CD14-positive monocyte (primary cell): ENCODE measurements at regions not wholly inside any gene's neighbourhood (a gene's known extent, or its start where the extent isn't known, plus 50 kb on each side); places are given as distances from the start of the nearest gene placed in this dataset.

Experiments used
- DNase-seq, 3 donors: peaks; one replicate each; pipeline ENCODE4 v3.0.0-alpha.2; 2011 to 2022
- H2AFZ ChIP-seq: 2 replicates; pipeline ENCODE4 v1.6.0; 2012; ENCODE audit warnings: mild to moderate bottlenecking, low read depth, low read length, inconsistent platforms; ENCODE audit not compliant: insufficient read depth, poor library complexity, severe bottlenecking
- H3K27ac ChIP-seq, 2 donors: 1 replicate in 1 of 2; 2 replicates in 1 of 2; pipeline ENCODE4 v1.5.1; 2012 to 2013; ENCODE audit warnings: low read length in 2 of 2, control low read depth in 1 of 2, inconsistent platforms in 1 of 2, low read depth in 1 of 2, mild to moderate bottlenecking in 1 of 2
- H3K27me3 ChIP-seq, 2 donors: one replicate each; pipeline versions ENCODE4 v1.6.0 to v1.6.1; 2011 to 2013; ENCODE audit warnings: low read length in 2 of 2; ENCODE audit not compliant: control insufficient read depth in 2 of 2, insufficient read depth in 2 of 2
- H3K36me3 ChIP-seq, 2 donors: replicated peaks in 1 of 2; 1 replicate in 1 of 2; 2 replicates in 1 of 2; pipeline versions ENCODE4 v1.5.1 to v1.6.1; 2012 to 2013; ENCODE audit warnings: low read length in 2 of 2, control low read depth in 1 of 2, inconsistent platforms in 1 of 2, mild to moderate bottlenecking in 1 of 2; ENCODE audit not compliant: insufficient read depth in 2 of 2, control insufficient read depth in 1 of 2
- H3K4me1 ChIP-seq, 2 donors: 1 replicate in 1 of 2; 2 replicates in 1 of 2; pipeline versions ENCODE4 v1.5.1 to v1.6.1; 2012 to 2013; ENCODE audit warnings: low read length in 2 of 2, control low read depth in 1 of 2, inconsistent platforms in 1 of 2, mild to moderate bottlenecking in 1 of 2, moderate library complexity in 1 of 2; ENCODE audit not compliant: insufficient read depth in 2 of 2, control insufficient read depth in 1 of 2
- H3K4me2 ChIP-seq: replicated peaks from 2 replicates; pipeline ENCODE3; 2012; ENCODE audit warnings: low read length, moderate library complexity, mild to moderate bottlenecking; ENCODE audit not compliant: poor library complexity, severe bottlenecking; ENCODE audit errors: extremely low read depth
- H3K4me3 ChIP-seq, 3 experiments: fragments of 200-600 bp in 1 of 3; sonication (generic) in 1 of 3; replicated peaks in 1 of 3; 1 replicate in 2 of 3; 2 replicates in 1 of 3; pipeline ENCODE4 v1.5.1; 2011 to 2013; ENCODE audit warnings: low read length in 3 of 3, mild to moderate bottlenecking in 3 of 3, control low read depth in 2 of 3, low read depth in 2 of 3, inconsistent platforms in 1 of 3, moderate library complexity in 1 of 3
- H3K79me2 ChIP-seq: 2 replicates; pipeline ENCODE4 v1.6.0; 2012; ENCODE audit warnings: mild to moderate bottlenecking, control low read depth, inconsistent platforms, low read length, moderate library complexity; ENCODE audit not compliant: insufficient read depth
- H3K9ac ChIP-seq: 2 replicates; pipeline ENCODE4 v1.6.0; 2017; ENCODE audit warnings: low read length, mild to moderate bottlenecking; ENCODE audit not compliant: insufficient read depth, poor library complexity, severe bottlenecking
- H3K9me3 ChIP-seq, 2 donors: replicated peaks in 1 of 2; 1 replicate in 1 of 2; 2 replicates in 1 of 2; pipeline versions ENCODE4 v1.5.1 to v1.6.1; 2012 to 2013; ENCODE audit warnings: low read length in 2 of 2, control low read depth in 1 of 2; ENCODE audit not compliant: control insufficient read depth in 1 of 2, insufficient read depth in 1 of 2
- H4K20me1 ChIP-seq: 2 replicates; pipeline ENCODE4 v1.6.0; 2012; ENCODE audit warnings: mild to moderate bottlenecking, low read length, control low read depth, moderate library complexity; ENCODE audit not compliant: insufficient read depth
- H3K27ac Mint-ChIP-seq, 7 donors: one replicate each; pipeline ENCODE4 v1.8.0; 2020; ENCODE audit warnings: mild to moderate bottlenecking in 7 of 7, mixed read lengths in 7 of 7, moderate library complexity in 6 of 7, inconsistent platforms in 2 of 7
- H3K27me3 Mint-ChIP-seq, 3 donors: one replicate each; pipeline ENCODE4 v1.8.0; 2021 to 2022; ENCODE audit warnings: low read depth in 3 of 3, mild to moderate bottlenecking in 3 of 3, mixed read lengths in 3 of 3, moderate library complexity in 3 of 3, inconsistent platforms in 1 of 3
- H3K36me3 Mint-ChIP-seq, 2 donors: one replicate each; pipeline ENCODE4 v1.8.0; 2020; ENCODE audit warnings: mixed read lengths in 2 of 2, inconsistent platforms in 1 of 2, mild to moderate bottlenecking in 1 of 2
- H3K4me1 Mint-ChIP-seq: one replicate; pipeline ENCODE4 v1.8.0; 2020; ENCODE audit warnings: mild to moderate bottlenecking, mixed read lengths
- H3K4me3 Mint-ChIP-seq, 2 donors: one replicate each; pipeline ENCODE4 v1.8.0; 2020; ENCODE audit warnings: mild to moderate bottlenecking in 2 of 2, mixed read lengths in 2 of 2, moderate library complexity in 1 of 2
- H3K9me3 Mint-ChIP-seq, 7 donors: one replicate each; pipeline ENCODE4 v1.8.0; 2020 to 2022; ENCODE audit warnings: mixed read lengths in 7 of 7, mild to moderate bottlenecking in 6 of 7, moderate library complexity in 6 of 7, inconsistent platforms in 2 of 7
- WGBS: methylation state at CpG from one replicate; pipeline ENCODE4 v1.1.5; 2013; ENCODE audit warnings: missing lambda C conversion rate; ENCODE audit not compliant: insufficient coverage; 5-methylcytosine and 5-hydroxymethylcytosine counted together
- intact Hi-C, 2 donors: fragments of 100-400 bp; cut with micrococcal nuclease; formaldehyde crosslinking; loops; one replicate each; pipeline versions ENCODE4 v1.15.0 to v1.15.1; 2023
- TF ChIP-seq, protein P1 (sequence below): fragments of 200-600 bp; IDR thresholded peaks from one replicate; pipeline ENCODE4 v1.8.0; 2022; ENCODE audit warnings: antibody characterized with exemption, mild to moderate bottlenecking

- no peaks in the 10 kb centered on the region for H3K27me3 Mint-ChIP-seq
- no peak overlapping the region for H3K4me3 Mint-ChIP-seq
- TF ChIP-seq, protein P1, sequence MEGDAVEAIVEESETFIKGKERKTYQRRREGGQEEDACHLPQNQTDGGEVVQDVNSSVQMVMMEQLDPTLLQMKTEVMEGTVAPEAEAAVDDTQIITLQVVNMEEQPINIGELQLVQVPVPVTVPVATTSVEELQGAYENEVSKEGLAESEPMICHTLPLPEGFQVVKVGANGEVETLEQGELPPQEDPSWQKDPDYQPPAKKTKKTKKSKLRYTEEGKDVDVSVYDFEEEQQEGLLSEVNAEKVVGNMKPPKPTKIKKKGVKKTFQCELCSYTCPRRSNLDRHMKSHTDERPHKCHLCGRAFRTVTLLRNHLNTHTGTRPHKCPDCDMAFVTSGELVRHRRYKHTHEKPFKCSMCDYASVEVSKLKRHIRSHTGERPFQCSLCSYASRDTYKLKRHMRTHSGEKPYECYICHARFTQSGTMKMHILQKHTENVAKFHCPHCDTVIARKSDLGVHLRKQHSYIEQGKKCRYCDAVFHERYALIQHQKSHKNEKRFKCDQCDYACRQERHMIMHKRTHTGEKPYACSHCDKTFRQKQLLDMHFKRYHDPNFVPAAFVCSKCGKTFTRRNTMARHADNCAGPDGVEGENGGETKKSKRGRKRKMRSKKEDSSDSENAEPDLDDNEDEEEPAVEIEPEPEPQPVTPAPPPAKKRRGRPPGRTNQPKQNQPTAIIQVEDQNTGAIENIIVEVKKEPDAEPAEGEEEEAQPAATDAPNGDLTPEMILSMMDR = no peak
- H3K9me3 Mint-ChIP-seq = peaks cover 0 to 26% (median 12%) of the 10 kb centered on the region in 7 donors
- Histone ChIP-seq H3K79me2 (no peaks in the 10 kb centered on the region), H3K4me3 (no peak overlapping the region), H3K36me3 (no peaks in the 10 kb centered on the region), H3K4me2 (no peak overlapping the region), H3K27ac (no peak overlapping the region), H3K4me1 (no peaks in the 10 kb centered on the region), H3K27me3 (no peaks in the 10 kb centered on the region), H2AFZ (no peak overlapping the region), H3K9me3 (peaks cover 21 to 26% of the 10 kb centered on the region in 2 donors), H3K9ac (no peak overlapping the region), H4K20me1 (no peaks in the 10 kb centered on the region)
- WGBS = no CpG with 5 or more reads among the region's 4 CpGs
- no peak for DNase-seq
- intact Hi-C loops = no loop called here
- no peaks in the 10 kb centered on the region for H3K4me1 Mint-ChIP-seq
- H3K36me3 Mint-ChIP-seq = no peaks in the 10 kb centered on the region
- H3K27ac Mint-ChIP-seq = peak overlapping the region in 1 of 7 donors; percentile 28
Observed at GRCh38 chr7:67990003-67990402, 993.4 kb downstream of the TYW1 start.

DNA sequence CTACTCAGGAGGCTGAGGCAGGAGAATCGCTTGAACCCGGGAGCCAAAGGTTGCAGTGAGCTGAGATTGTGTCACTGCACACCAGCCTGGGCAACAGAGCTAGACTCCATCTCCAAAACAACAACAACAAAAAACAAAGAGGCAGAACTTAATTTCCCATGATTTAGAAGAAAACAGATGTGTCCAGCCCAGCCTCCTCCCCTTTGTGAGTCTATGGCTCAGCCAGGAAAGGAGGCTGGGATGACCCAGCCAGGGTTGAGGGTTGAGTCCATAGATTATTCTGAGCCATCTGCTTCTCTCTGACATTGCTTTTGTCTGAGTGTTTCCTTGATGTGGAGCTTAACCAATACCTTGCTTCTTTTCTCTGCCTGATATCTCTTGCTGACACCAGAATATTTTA lies 994.1 kb downstream of the TYW1 start:
- Mint-ChIP-seq H3K36me3 (no peaks in the 10 kb centered on the region), H3K4me1 (no peaks in the 10 kb centered on the region), H3K27me3 (no peaks in the 10 kb centered on the region), H3K9me3 (peaks cover 0 to 30% (median 15%) of the 10 kb centered on the region in 7 donors), H3K4me3 (no peak overlapping the region), H3K27ac (no peak overlapping the region)
- peaks cover 17 to 30% of the 10 kb centered on the region in 2 donors for H3K9me3 ChIP-seq
- H4K20me1 ChIP-seq = no peaks in the 10 kb centered on the region
- no peak for DNase-seq
- TF ChIP-seq, protein P1 = no peak
- no peaks in the 10 kb centered on the region for H3K79me2 ChIP-seq
- no peak overlapping the region for H3K9ac ChIP-seq
- no peak overlapping the region for H3K27ac ChIP-seq
- H3K27me3 ChIP-seq = no peaks in the 10 kb centered on the region
- H3K4me2 ChIP-seq = no peak overlapping the region
- no peak overlapping the region for H3K4me3 ChIP-seq
- H3K36me3 ChIP-seq = no peaks in the 10 kb centered on the region
- WGBS = no CpG with 5 or more reads among the region's 2 CpGs
- H2AFZ ChIP-seq = no peak overlapping the region
- intact Hi-C loops = no loop called here
- no peaks in the 10 kb centered on the region for H3K4me1 ChIP-seq
